ENCODE measurements at regions not wholly inside any gene's neighbourhood (a gene's known extent, or its start where the extent isn't known, plus 50 kb on each side); places are given as distances from the start of the nearest gene placed in this dataset.

GRCh38 chr22:47902646-47903180, 1140.3 kb downstream of the TBC1D22A start:
- TF ChIP-seq CTCF (IDR thresholded peaks at IDR 0.05; ENCODE audit: insufficient read depth, missing control alignments) = no peak
- FAIRE-seq (no peak), DNase-seq (ENCODE audit: insufficient read length, low spot score) (no peak)

- DNase-seq (ENCODE audit: insufficient read length, low spot score) = no peak
- no peak for FAIRE-seq
- no peak for TF ChIP-seq CTCF (IDR thresholded peaks at IDR 0.05; ENCODE audit: insufficient read depth, missing control alignments)
These were observed 1139.5 kb downstream of the TBC1D22A start for GRCh38 chr22:47901911-47902310.

GRCh38 chr22:47899894-47900293, 1137.4 kb downstream of the TBC1D22A start:
- no peak for TF ChIP-seq CTCF (IDR thresholded peaks at IDR 0.05; ENCODE audit: insufficient read depth, missing control alignments)
- no peak for FAIRE-seq
- no peak for DNase-seq (ENCODE audit: insufficient read length, low spot score)

GRCh38 chr22:47898946-47899345, 1136.5 kb downstream of the TBC1D22A start:
- no peak for FAIRE-seq
- DNase-seq (ENCODE audit: insufficient read length, low spot score) = no peak
- no peak for TF ChIP-seq CTCF (IDR thresholded peaks at IDR 0.05; ENCODE audit: insufficient read depth, missing control alignments)

- DNase-seq (ENCODE audit: insufficient read length, low spot score) (no peak), FAIRE-seq (no peak)
- no peak for TF ChIP-seq CTCF (IDR thresholded peaks at IDR 0.05; ENCODE audit: insufficient read depth, missing control alignments)
These were observed 1129.2 kb downstream of the TBC1D22A start for GRCh38 chr22:47891609-47892008.

GRCh38 chr22:47888817-47889216, 1126.4 kb downstream of the TBC1D22A start:
- no peak for TF ChIP-seq CTCF (IDR thresholded peaks at IDR 0.05; ENCODE audit: insufficient read depth, missing control alignments)
- no peak for FAIRE-seq

GRCh38 chr22:47884775-47885174, 1122.3 kb downstream of the TBC1D22A start:
- no peak for TF ChIP-seq CTCF (IDR thresholded peaks at IDR 0.05; ENCODE audit: insufficient read depth, missing control alignments)
- no peak for DNase-seq (ENCODE audit: insufficient read length, low spot score)
- FAIRE-seq = no peak

More at GRCh38 chr22:47888817-47889216, 1126.4 kb downstream of the TBC1D22A start:
- no peak for DNase-seq (ENCODE audit: insufficient read length, low spot score)

Measured in D721Med (cell line).